H1 (cell line): ENCODE measurements at regions not wholly inside any gene's neighbourhood (a gene's known extent, or its start where the extent isn't known, plus 50 kb on each side); places are given as distances from the start of the nearest gene placed in this dataset.
A peak's percentile ranks its signal among the peaks of the same experiment; 100 is the strongest.

Experiments used
- CTCF ChIA-PET: fragments of 300-600 bp; sonication (Branson Sonifier 250); formaldehyde crosslinking; loops from one replicate; lab custom pipeline; 2021; ENCODE audit not compliant: partially characterized antibody; lab: Charles Lee
- POLR2A ChIA-PET: fragments of 300-600 bp; sonication (Branson Sonifier 250); formaldehyde crosslinking; loops from one replicate; lab custom pipeline; 2021; ENCODE audit warnings: inconsistent platforms; ENCODE audit not compliant: partially characterized antibody; lab: Charles Lee
- DNase-seq, 2 experiments: peaks; one replicate each; pipeline versions ENCODE4 v3.0.0 to v3.0.0-alpha.2; 2010 to 2022; ENCODE audit warnings: low spot score in 2 of 2, low read depth in 1 of 2, mixed read lengths in 1 of 2
- FAIRE-seq: peaks from 2 replicates; lab custom pipeline; 2011; peaks lifted over from hg19 to GRCh38; lab: Jason Lieb, UNC
- H2AFZ ChIP-seq: 2 replicates; pipeline ENCODE4 v1.8.1; 2012; ENCODE audit warnings: low read length, inconsistent platforms
- H2AK5ac ChIP-seq: 2 replicates; pipeline ENCODE4 v1.6.1; 2013; ENCODE audit warnings: low read depth, low read length
- H2BK120ac ChIP-seq: replicated peaks from 2 replicates; pipeline ENCODE3; 2013; ENCODE audit warnings: low read depth, low read length, inconsistent platforms
- H2BK12ac ChIP-seq: 2 replicates; pipeline ENCODE4 v1.6.1; 2013; ENCODE audit warnings: low read depth, low read length
- H2BK15ac ChIP-seq: 2 replicates; pipeline ENCODE4 v1.6.1; 2013; ENCODE audit warnings: low read length
- H2BK20ac ChIP-seq: 2 replicates; pipeline ENCODE4 v1.6.1; 2013; ENCODE audit warnings: low read length
- H2BK5ac ChIP-seq: 2 replicates; pipeline ENCODE4 v1.6.1; 2013; ENCODE audit warnings: low read depth, low read length
- H3K14ac ChIP-seq: 2 replicates; pipeline ENCODE4 v1.6.1; 2013; ENCODE audit warnings: inconsistent platforms; ENCODE audit not compliant: insufficient read length
- H3K18ac ChIP-seq: 2 replicates; pipeline ENCODE4 v1.6.1; 2013; ENCODE audit warnings: low read length; ENCODE audit errors: extremely low read depth
- H3K23ac ChIP-seq: 2 replicates; pipeline ENCODE4 v1.6.1; 2013; ENCODE audit warnings: inconsistent platforms; ENCODE audit not compliant: insufficient read length
- H3K23me2 ChIP-seq: 2 replicates; pipeline ENCODE4 v1.6.1; 2013; ENCODE audit warnings: low read depth, low read length
- H3K27ac ChIP-seq: 2 replicates; pipeline ENCODE4 v1.6.1; 2011; ENCODE audit warnings: low read depth, low read length, inconsistent platforms
- H3K27me3 ChIP-seq, 4 experiments: replicated peaks in 1 of 4; 1 replicate in 1 of 4; 2 replicates in 3 of 4; pipeline versions ENCODE4 v1.6.1 to v1.8.1; 2011 to 2013; ENCODE audit warnings: low read length in 3 of 4, mild to moderate bottlenecking in 3 of 4, inconsistent platforms in 2 of 4, mixed read lengths in 2 of 4, moderate library complexity in 1 of 4; ENCODE audit not compliant: control insufficient read depth in 3 of 4, insufficient read depth in 3 of 4; ENCODE audit errors: extremely low read depth in 1 of 4
- H3K36me3 ChIP-seq, 4 experiments: 2 replicates each; pipeline versions ENCODE4 v1.6.1 to v1.8.1; 2011 to 2013; ENCODE audit warnings: mild to moderate bottlenecking in 4 of 4, low read length in 3 of 4, moderate library complexity in 2 of 4, control low read depth in 1 of 4, inconsistent platforms in 1 of 4; ENCODE audit not compliant: insufficient read depth in 4 of 4, control insufficient read depth in 2 of 4
- H3K4ac ChIP-seq: replicated peaks from 2 replicates; pipeline ENCODE3; 2013; ENCODE audit warnings: low read length, low read depth, mixed read lengths, inconsistent platforms; ENCODE audit not compliant: insufficient read length
- H3K4me1 ChIP-seq, 4 experiments: replicated peaks in 1 of 4; 1 replicate in 1 of 4; 2 replicates in 3 of 4; pipeline versions ENCODE4 v1.6.1 to v1.8.1; 2011 to 2013; ENCODE audit warnings: low read length in 3 of 4, inconsistent platforms in 2 of 4, mixed read lengths in 1 of 4; ENCODE audit not compliant: insufficient read depth in 4 of 4, control insufficient read depth in 3 of 4
- H3K4me2 ChIP-seq, 2 experiments: 2 replicates each; pipeline versions ENCODE4 v1.6.1 to v1.8.1; 2011 to 2013; ENCODE audit warnings: low read depth in 2 of 2, low read length in 2 of 2, control low read depth in 1 of 2, inconsistent platforms in 1 of 2, mild to moderate bottlenecking in 1 of 2; ENCODE audit not compliant: insufficient read depth in 1 of 2
- H3K4me3 ChIP-seq, 4 experiments: fragments of 200-600, 300-600 bp in 1 of 4; sonication (generic), shearing (Covaris generic), sonication (Bioruptor Twin) in 1 of 4; 2 replicates each; pipeline versions ENCODE4 v1.5.1 to v1.8.1; 2011 to 2016; ENCODE audit warnings: low read length in 4 of 4, low read depth in 3 of 4, control low read depth in 2 of 4, inconsistent platforms in 2 of 4, mild to moderate bottlenecking in 2 of 4, mixed read lengths in 1 of 4, moderate library complexity in 1 of 4; ENCODE audit not compliant: insufficient read depth in 2 of 4; ENCODE audit errors: extremely low read depth in 1 of 4
- H3K56ac ChIP-seq: replicated peaks from 2 replicates; pipeline ENCODE3; 2013; ENCODE audit warnings: low read depth, mild to moderate bottlenecking, mixed read lengths, low read length, inconsistent platforms; ENCODE audit not compliant: insufficient read length
- H3K79me1 ChIP-seq: 2 replicates; pipeline ENCODE4 v1.6.1; 2013; ENCODE audit warnings: low read depth, low read length, control low read depth
- H3K79me2 ChIP-seq, 2 experiments: 2 replicates each; pipeline versions ENCODE4 v1.6.1 to v1.8.1; 2012 to 2013; ENCODE audit warnings: low read length in 2 of 2, mild to moderate bottlenecking in 2 of 2, inconsistent platforms in 1 of 2; ENCODE audit not compliant: insufficient read depth in 2 of 2, control insufficient read depth in 1 of 2
- H3K9ac ChIP-seq, 4 experiments: replicated peaks in 1 of 4; 1 replicate in 1 of 4; 2 replicates in 3 of 4; pipeline versions ENCODE4 v1.6.1 to v1.8.1; 2011 to 2013; ENCODE audit warnings: low read depth in 3 of 4, low read length in 3 of 4, control low read depth in 2 of 4, mild to moderate bottlenecking in 2 of 4, moderate library complexity in 2 of 4, inconsistent platforms in 1 of 4; ENCODE audit errors: extremely low read depth in 1 of 4
- H3K9me3 ChIP-seq, 2 experiments: 2 replicates each; pipeline versions ENCODE4 v1.6.1 to v1.8.1; 2012 to 2013; ENCODE audit warnings: mild to moderate bottlenecking in 2 of 2, moderate library complexity in 2 of 2, control low read depth in 1 of 2, inconsistent platforms in 1 of 2, low read depth in 1 of 2, low read length in 1 of 2, mixed read lengths in 1 of 2; ENCODE audit not compliant: insufficient read depth in 2 of 2
- H4K20me1 ChIP-seq, 2 experiments: replicated peaks in 1 of 2; 2 replicates each; pipeline versions ENCODE3 to v1.8.1; 2011 to 2013; ENCODE audit warnings: inconsistent platforms in 2 of 2, low read length in 2 of 2, mild to moderate bottlenecking in 1 of 2; ENCODE audit not compliant: insufficient read depth in 2 of 2, control insufficient read depth in 1 of 2
- H4K5ac ChIP-seq: 2 replicates; pipeline ENCODE4 v1.6.1; 2013; ENCODE audit warnings: low read length, low read depth, mixed read lengths, inconsistent platforms; ENCODE audit not compliant: insufficient read length
- H4K8ac ChIP-seq: 2 replicates; pipeline ENCODE4 v1.8.0; 2013; ENCODE audit warnings: mild to moderate bottlenecking, moderate library complexity, low read length, inconsistent platforms; ENCODE audit not compliant: insufficient read depth; ENCODE audit errors: extremely low read depth
- H4K91ac ChIP-seq: replicated peaks from 2 replicates; pipeline ENCODE3; 2013; ENCODE audit warnings: low read length, mixed read lengths, inconsistent platforms; ENCODE audit not compliant: insufficient read length
- BACH1 ChIP-seq: IDR thresholded peaks from 2 replicates; pipeline ENCODE4 v1.6.1; 2012; ENCODE audit warnings: low read length, improper control_type of control experiment
- RAD21 ChIP-seq, 2 experiments: IDR thresholded peaks in 1 of 2; conservative IDR thresholded peaks in 1 of 2; 2 replicates each; pipeline ENCODE4 v1.6.1; 2011; ENCODE audit warnings: low read depth in 2 of 2, low read length in 2 of 2, improper control_type of control experiment in 1 of 2, inconsistent platforms in 1 of 2, mild to moderate bottlenecking in 1 of 2, moderate library complexity in 1 of 2
- RBBP5 ChIP-seq: IDR thresholded peaks from 2 replicates; pipeline ENCODE4 v1.7.1; 2012; ENCODE audit warnings: low read depth, mild to moderate bottlenecking, inconsistent platforms, low read length, moderate library complexity, borderline replicate concordance
- WGBS, 2 experiments: shearing (Covaris generic) in 1 of 2; methylation state at CpG; one replicate each; pipeline versions ENCODE4 v1.1.6 to v1.1.7; 2013 to 2015; ENCODE audit warnings: low lambda C conversion rate in 2 of 2, mixed read lengths in 2 of 2, inconsistent platforms in 1 of 2, low coverage in 1 of 2, missing lambda C conversion rate in 1 of 2; ENCODE audit not compliant: insufficient replicate concordance in 2 of 2, insufficient coverage in 1 of 2, insufficient read length in 1 of 2; ENCODE audit errors: extremely low coverage in 1 of 2, missing lambda C conversion rate in 1 of 2; 5-methylcytosine and 5-hydroxymethylcytosine counted together
- TF ChIP-seq, protein P1 (sequence below), 3 experiments: IDR thresholded peaks; 1 replicate in 2 of 3; 2 replicates in 1 of 3; pipeline versions ENCODE4 v1.5.1 to v1.6.1; 2011; ENCODE audit warnings: low read length in 3 of 3, mild to moderate bottlenecking in 3 of 3, inconsistent platforms in 2 of 3, low read depth in 1 of 3, moderate library complexity in 1 of 3; ENCODE audit not compliant: insufficient read depth in 1 of 3; ENCODE audit errors: control extremely low read depth in 1 of 3

DNA sequence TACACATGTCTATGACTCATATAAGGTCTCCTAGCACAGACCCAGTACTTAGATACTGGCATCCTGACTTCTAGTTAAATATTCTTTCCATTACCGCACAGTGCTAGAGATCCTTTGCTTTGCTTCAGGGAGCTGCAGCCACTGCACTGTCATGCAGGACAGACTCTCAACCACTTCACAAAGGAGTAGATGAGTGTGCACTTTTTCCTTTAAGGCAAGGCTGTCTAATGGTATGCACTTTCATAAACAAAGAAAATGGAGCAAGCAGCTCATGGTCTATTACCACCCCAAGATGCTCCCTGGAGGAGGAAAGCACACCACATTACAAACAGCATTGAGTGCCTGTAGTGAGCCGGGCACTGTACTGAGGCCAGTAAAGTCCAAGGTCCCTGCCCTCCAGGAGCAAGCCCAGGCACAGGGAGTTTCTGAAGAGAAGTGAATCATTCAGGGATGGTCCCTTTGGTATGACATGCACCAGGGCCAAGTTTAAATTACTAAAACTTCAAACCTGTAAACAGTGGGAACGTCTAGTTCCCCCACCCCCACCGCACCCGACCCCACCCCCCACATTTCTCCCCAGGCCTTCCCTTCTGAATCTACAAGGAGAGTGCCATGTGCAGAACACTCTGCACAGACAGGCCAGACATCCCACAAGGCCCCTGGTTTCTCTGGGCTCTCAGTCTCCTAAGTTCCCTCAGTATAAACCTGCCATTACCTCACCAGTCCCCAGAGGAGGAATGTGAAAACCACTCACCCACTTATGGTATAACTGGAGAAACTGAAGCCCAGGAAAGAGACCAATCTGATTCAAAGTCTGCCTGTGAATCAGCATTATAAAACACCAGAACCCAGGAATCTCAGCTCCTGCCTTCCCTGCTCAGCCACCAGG is 107.8 kb upstream of the BCL6 start:
- Histone ChIP-seq H3K9ac (no peak overlapping the region), H4K91ac (no peak overlapping the region), H2BK12ac (no peak overlapping the region), H3K4ac (no peak overlapping the region), H4K8ac (no peak overlapping the region), H2BK20ac (no peak overlapping the region), H3K18ac (no peak overlapping the region), H2AK5ac (no peak overlapping the region), H2BK120ac (no peak overlapping the region), H3K36me3 (no peaks in the 10 kb centered on the region), H2AFZ (no peak overlapping the region), H3K23me2 (no peaks in the 10 kb centered on the region), H3K14ac (no peak overlapping the region), H2BK5ac (no peak overlapping the region), H3K4me1 (no peaks in the 10 kb centered on the region), H3K27ac (no peak overlapping the region), H3K4me3 (no peak overlapping the region), H4K20me1 (no peaks in the 10 kb centered on the region), H3K23ac (no peak overlapping the region), H3K79me1 (no peaks in the 10 kb centered on the region), H3K9me3 (peaks cover 5 to 10% of the 10 kb centered on the region in 2 experiments; a peak in 3 of 4 replicates), H2BK15ac (no peak overlapping the region), H3K4me2 (no peak overlapping the region), H3K79me2 (no peaks in the 10 kb centered on the region), H4K5ac (no peak overlapping the region), H3K27me3 (no peaks in the 10 kb centered on the region), H3K56ac (no peak overlapping the region)
- ChIA-PET CTCF (interaction anchor here (1.5 kb wide), 1 partner anchor 112 kb away, joined by 4 read pairs; no protein-coding TSS in a partner anchor), POLR2A (no interaction called here)
- DNase-seq (no peak), FAIRE-seq (no peak)
- no peak for TF ChIP-seq RAD21 (IDR thresholded peaks at IDR 0.05 in 1 of 2, conservative IDR thresholded peaks at IDR 0.05 in 1 of 2; ENCODE audit: low read depth in 2 of 2, low read length in 2 of 2)
- TF ChIP-seq RBBP5, result no peak
- TF ChIP-seq, protein P1, sequence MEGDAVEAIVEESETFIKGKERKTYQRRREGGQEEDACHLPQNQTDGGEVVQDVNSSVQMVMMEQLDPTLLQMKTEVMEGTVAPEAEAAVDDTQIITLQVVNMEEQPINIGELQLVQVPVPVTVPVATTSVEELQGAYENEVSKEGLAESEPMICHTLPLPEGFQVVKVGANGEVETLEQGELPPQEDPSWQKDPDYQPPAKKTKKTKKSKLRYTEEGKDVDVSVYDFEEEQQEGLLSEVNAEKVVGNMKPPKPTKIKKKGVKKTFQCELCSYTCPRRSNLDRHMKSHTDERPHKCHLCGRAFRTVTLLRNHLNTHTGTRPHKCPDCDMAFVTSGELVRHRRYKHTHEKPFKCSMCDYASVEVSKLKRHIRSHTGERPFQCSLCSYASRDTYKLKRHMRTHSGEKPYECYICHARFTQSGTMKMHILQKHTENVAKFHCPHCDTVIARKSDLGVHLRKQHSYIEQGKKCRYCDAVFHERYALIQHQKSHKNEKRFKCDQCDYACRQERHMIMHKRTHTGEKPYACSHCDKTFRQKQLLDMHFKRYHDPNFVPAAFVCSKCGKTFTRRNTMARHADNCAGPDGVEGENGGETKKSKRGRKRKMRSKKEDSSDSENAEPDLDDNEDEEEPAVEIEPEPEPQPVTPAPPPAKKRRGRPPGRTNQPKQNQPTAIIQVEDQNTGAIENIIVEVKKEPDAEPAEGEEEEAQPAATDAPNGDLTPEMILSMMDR (IDR thresholded peaks at IDR 0.05; ENCODE audit: control extremely low read depth in 1 of 3, insufficient read depth in 1 of 3, low read depth in 1 of 3, low read length in 3 of 3), result no peak
- peak; percentile 21; the same call in 1 of the 2 replicates for TF ChIP-seq BACH1
- WGBS, 2 experiments, result 77% methylated on average over 4 of the region's 5 CpGs; no CpG with 5 or more reads in 1 of the 2 experiments
